ENCODE measurements at regions not wholly inside any gene's neighbourhood (a gene's known extent, or its start where the extent isn't known, plus 50 kb on each side); places are given as distances from the start of the nearest gene placed in this dataset.

DNA sequence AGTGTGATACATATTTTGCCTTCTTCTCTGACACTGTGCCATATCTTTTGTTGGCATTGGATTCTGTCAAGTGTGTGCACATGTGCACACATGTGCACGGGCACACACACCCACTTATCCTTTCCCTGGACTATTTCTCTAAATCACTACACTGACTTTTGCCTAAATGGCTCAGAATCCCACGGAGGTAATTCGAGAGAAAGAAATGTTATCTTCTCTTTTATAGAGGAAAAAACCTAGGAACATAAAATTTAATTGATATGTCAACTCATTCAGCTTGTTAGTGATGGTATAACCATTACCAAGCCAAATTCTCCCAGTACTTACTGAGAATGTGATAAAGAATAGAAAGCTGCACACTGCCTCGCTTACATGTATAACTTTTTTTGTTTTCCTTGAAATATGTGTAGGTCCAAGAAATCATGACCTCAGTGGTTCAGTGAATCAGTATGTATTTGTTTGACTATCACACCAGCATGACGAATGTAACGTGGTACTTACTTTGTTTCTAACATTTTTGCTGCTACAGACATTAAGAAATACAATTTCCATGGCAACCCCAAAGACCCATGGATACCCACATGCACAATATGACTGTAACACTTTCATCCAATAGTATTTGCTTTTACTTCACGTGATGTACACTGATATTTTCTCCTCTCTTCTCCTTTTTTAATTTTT is 163.0 kb downstream of the PCDH7 start:
- POLR2A ChIA-PET, result no interaction called here
- BruUV-seq (replicated peaks), result no TSS peak
- no peaks in the 10 kb centered on the region for H3K9me3 ChIP-seq (ENCODE audit: control insufficient read depth, insufficient read depth, low read depth, low read length)
- in situ Hi-C loops (cut with HindIII; ENCODE audit: low pct_unique_long_range_greater_than_20kb, low sequenced_read_pairs) (no loop called here), intact Hi-C loops (cut with micrococcal nuclease; ENCODE audit: unreplicated experiment) (no loop called here)
- CTCF ChIA-PET, result no interaction called here
- no peak overlapping the region for H3K27ac ChIP-seq (ENCODE audit: low read length)
- no peaks in the 10 kb centered on the region for H3K36me3 ChIP-seq (ENCODE audit: control insufficient read depth, insufficient read depth, low read length)
- no peaks in the 10 kb centered on the region for H3K4me1 ChIP-seq (ENCODE audit: control insufficient read depth, insufficient read depth, low read length)
- ATAC-seq (no peak), DNase-seq (ENCODE audit: low read depth, low spot score) (no peak)
- TF ChIP-seq, protein P1, sequence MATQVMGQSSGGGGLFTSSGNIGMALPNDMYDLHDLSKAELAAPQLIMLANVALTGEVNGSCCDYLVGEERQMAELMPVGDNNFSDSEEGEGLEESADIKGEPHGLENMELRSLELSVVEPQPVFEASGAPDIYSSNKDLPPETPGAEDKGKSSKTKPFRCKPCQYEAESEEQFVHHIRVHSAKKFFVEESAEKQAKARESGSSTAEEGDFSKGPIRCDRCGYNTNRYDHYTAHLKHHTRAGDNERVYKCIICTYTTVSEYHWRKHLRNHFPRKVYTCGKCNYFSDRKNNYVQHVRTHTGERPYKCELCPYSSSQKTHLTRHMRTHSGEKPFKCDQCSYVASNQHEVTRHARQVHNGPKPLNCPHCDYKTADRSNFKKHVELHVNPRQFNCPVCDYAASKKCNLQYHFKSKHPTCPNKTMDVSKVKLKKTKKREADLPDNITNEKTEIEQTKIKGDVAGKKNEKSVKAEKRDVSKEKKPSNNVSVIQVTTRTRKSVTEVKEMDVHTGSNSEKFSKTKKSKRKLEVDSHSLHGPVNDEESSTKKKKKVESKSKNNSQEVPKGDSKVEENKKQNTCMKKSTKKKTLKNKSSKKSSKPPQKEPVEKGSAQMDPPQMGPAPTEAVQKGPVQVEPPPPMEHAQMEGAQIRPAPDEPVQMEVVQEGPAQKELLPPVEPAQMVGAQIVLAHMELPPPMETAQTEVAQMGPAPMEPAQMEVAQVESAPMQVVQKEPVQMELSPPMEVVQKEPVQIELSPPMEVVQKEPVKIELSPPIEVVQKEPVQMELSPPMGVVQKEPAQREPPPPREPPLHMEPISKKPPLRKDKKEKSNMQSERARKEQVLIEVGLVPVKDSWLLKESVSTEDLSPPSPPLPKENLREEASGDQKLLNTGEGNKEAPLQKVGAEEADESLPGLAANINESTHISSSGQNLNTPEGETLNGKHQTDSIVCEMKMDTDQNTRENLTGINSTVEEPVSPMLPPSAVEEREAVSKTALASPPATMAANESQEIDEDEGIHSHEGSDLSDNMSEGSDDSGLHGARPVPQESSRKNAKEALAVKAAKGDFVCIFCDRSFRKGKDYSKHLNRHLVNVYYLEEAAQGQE (IDR thresholded peaks at IDR 0.05; ENCODE audit: insufficient read depth in 1 of 2, low read depth in 2 of 2, low read length in 1 of 2), result no peak
- TF ChIP-seq, protein P2, sequence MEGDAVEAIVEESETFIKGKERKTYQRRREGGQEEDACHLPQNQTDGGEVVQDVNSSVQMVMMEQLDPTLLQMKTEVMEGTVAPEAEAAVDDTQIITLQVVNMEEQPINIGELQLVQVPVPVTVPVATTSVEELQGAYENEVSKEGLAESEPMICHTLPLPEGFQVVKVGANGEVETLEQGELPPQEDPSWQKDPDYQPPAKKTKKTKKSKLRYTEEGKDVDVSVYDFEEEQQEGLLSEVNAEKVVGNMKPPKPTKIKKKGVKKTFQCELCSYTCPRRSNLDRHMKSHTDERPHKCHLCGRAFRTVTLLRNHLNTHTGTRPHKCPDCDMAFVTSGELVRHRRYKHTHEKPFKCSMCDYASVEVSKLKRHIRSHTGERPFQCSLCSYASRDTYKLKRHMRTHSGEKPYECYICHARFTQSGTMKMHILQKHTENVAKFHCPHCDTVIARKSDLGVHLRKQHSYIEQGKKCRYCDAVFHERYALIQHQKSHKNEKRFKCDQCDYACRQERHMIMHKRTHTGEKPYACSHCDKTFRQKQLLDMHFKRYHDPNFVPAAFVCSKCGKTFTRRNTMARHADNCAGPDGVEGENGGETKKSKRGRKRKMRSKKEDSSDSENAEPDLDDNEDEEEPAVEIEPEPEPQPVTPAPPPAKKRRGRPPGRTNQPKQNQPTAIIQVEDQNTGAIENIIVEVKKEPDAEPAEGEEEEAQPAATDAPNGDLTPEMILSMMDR (IDR thresholded peaks at IDR 0.05), result no peak
- H3K4me3 ChIP-seq (ENCODE audit: low read depth in 2 of 2, low read length in 2 of 2), result no peak overlapping the region
- H3K27me3 ChIP-seq (ENCODE audit: control insufficient read depth, insufficient read depth, low read length), result no peaks in the 10 kb centered on the region

DNA sequence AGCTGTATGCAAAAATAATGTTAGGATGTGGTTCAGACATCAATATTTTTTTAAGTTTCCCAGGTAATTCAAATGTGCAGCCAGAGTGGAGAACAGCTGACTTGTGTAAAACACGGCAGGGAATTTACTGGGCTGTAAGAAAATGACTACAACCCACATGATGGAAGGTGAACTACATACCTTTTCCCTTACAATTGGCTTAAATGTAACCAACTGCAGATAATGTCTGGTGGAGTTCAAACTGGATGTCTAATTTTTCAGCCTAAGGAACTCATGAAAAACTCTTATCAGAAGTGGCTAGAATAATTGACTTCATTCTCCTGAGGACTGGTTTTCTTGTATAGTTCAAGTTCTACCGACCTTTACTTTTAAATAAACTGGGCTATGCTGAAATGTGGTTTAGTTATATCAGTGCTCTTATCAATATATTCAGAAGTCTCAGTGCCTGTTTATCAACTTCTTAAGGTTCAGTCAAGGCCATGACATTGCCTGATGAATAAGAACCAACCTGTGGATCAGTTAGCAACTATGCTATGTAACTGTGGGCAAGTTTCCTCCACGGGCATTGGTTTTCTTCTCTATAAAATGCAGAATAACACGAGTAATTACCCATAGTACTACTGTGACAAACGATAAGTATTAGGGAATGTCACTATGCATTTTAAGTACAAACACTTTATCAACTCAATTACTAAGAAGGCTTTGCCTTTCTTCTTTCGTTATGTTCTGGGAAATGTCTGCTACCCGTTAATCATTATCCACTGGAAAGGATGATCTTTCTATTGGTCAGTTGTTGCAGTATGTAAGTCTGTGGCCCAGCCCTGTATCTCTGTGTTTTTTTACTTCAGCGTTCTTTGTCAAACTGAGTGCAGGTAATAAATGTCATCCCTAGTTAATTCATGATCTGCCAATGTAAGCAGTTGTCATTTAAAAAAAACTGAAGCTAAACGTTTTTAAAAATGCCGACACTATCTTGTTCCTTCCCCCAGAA is 181.6 kb downstream of the PCDH7 start:
- H3K36me3 ChIP-seq (ENCODE audit: control insufficient read depth, insufficient read depth, low read length), result no peaks in the 10 kb centered on the region
- TF ChIP-seq TCF7L2 (IDR thresholded peaks at IDR 0.05; ENCODE audit: low read depth, low read length) (no peak), SIN3A (IDR thresholded peaks at IDR 0.05; ENCODE audit: borderline replicate concordance, insufficient read depth, low read depth, low read length) (no peak), POLR2AphosphoS5 (IDR thresholded peaks at IDR 0.05; ENCODE audit: low read depth, low read length) (no peak)
- TF ChIP-seq, protein P2 (IDR thresholded peaks at IDR 0.05), result no peak
- TF ChIP-seq, protein P1 (IDR thresholded peaks at IDR 0.05; ENCODE audit: insufficient read depth in 1 of 2, low read depth in 2 of 2, low read length in 1 of 2), result no peak
- ChIA-PET POLR2A (no interaction called here), CTCF (interaction anchor here (0.5 kb wide), 1 partner anchor 183 kb away, joined by 3 read pairs; no protein-coding TSS in a partner anchor)
- H3K9me3 ChIP-seq (ENCODE audit: control insufficient read depth, insufficient read depth, low read depth, low read length), result no peaks in the 10 kb centered on the region
- no TSS peak for BruUV-seq (replicated peaks)
- H3K4me3 ChIP-seq (ENCODE audit: low read depth in 2 of 2, low read length in 2 of 2), result no peak overlapping the region
- no peak overlapping the region; the same call in 1 of the 2 replicates for H3K27ac ChIP-seq (ENCODE audit: low read length)
- ATAC-seq (no peak), DNase-seq (ENCODE audit: low read depth, low spot score) (no peak)
- no peaks in the 10 kb centered on the region for H3K27me3 ChIP-seq (ENCODE audit: control insufficient read depth, insufficient read depth, low read length)
- intact Hi-C loops (cut with micrococcal nuclease; ENCODE audit: unreplicated experiment) (no loop called here), in situ Hi-C loops (cut with HindIII; ENCODE audit: low pct_unique_long_range_greater_than_20kb, low sequenced_read_pairs) (no loop called here)
- no peaks in the 10 kb centered on the region for H3K4me1 ChIP-seq (ENCODE audit: control insufficient read depth, insufficient read depth, low read length)

Data from Panc1 (cell line).